ENCODE measurements at regions not wholly inside any gene's neighbourhood (a gene's known extent, or its start where the extent isn't known, plus 50 kb on each side); places are given as distances from the start of the nearest gene placed in this dataset.

- Mint-ChIP-seq H3K4me1 (ENCODE audit: low read depth, unreplicated experiment) (peaks cover 33% of the 10 kb centered on the region), H3K27me3 (ENCODE audit: low read depth, unreplicated experiment) (no peaks in the 10 kb centered on the region)
These were observed 60.9 kb upstream of the CD93 start for GRCh38 chr20:23146857-23147637.

GRCh38 chr20:23146181-23146580, 60.1 kb upstream of the CD93 start:
- no peaks in the 10 kb centered on the region for H3K36me3 ChIP-seq (ENCODE audit: insufficient read depth, low read length)
- H2AFZ ChIP-seq (ENCODE audit: low read depth, low read length) = no peak overlapping the region
- H3K4me2 ChIP-seq (ENCODE audit: low read length) = no peak overlapping the region
- DNase-seq (ENCODE audit: low read depth) (no peak), FAIRE-seq (no peak)
- no peak for TF ChIP-seq EZH2 (IDR thresholded peaks at IDR 0.05; ENCODE audit: insufficient read depth, low read length)
- no peak for TF ChIP-seq CTCF (IDR thresholded peaks at IDR 0.05; ENCODE audit: insufficient read depth, low read depth, low read length)
- no peaks in the 10 kb centered on the region for H3K36me3 Mint-ChIP-seq (ENCODE audit: low read depth, unreplicated experiment)
- no peaks in the 10 kb centered on the region for H3K9me3 Mint-ChIP-seq (ENCODE audit: unreplicated experiment)
- no peak overlapping the region for H3K4me3 Mint-ChIP-seq (ENCODE audit: unreplicated experiment)
- no peaks in the 10 kb centered on the region for H3K79me2 ChIP-seq (ENCODE audit: insufficient read depth, low read length)
- no peak overlapping the region for H3K27ac Mint-ChIP-seq (ENCODE audit: unreplicated experiment)
- no peaks in the 10 kb centered on the region for H3K9me3 ChIP-seq (ENCODE audit: insufficient read depth, low read depth, low read length)
- H3K4me3 ChIP-seq (ENCODE audit: insufficient read depth, low read depth, low read length) = no peak overlapping the region
- no peaks in the 10 kb centered on the region for H3K27me3 ChIP-seq (ENCODE audit: insufficient read depth, low read length)
- no peaks in the 10 kb centered on the region for H3K27me3 Mint-ChIP-seq (ENCODE audit: low read depth, unreplicated experiment)
- no peak overlapping the region for H3K27ac ChIP-seq (ENCODE audit: low read depth, low read length)
- peaks cover 31% of the 10 kb centered on the region for H3K4me1 Mint-ChIP-seq (ENCODE audit: low read depth, unreplicated experiment)
- no peaks in the 10 kb centered on the region for H4K20me1 ChIP-seq (ENCODE audit: insufficient read depth, low read length)
- H3K4me1 ChIP-seq (ENCODE audit: insufficient read depth, low read length) = peaks cover 73% of the 10 kb centered on the region
- H3K9ac ChIP-seq (ENCODE audit: low read length) = no peak overlapping the region

More at GRCh38 chr20:23146857-23147637, 60.9 kb upstream of the CD93 start:
- no peak overlapping the region for H3K4me3 Mint-ChIP-seq (ENCODE audit: unreplicated experiment)
- Histone ChIP-seq H3K4me1 (ENCODE audit: insufficient read depth, low read length) (peaks cover 69% of the 10 kb centered on the region), H3K9ac (ENCODE audit: low read length) (no peak overlapping the region), H2AFZ (ENCODE audit: low read depth, low read length) (no peak overlapping the region), H3K4me3 (ENCODE audit: insufficient read depth, low read depth, low read length) (no peak overlapping the region), H3K36me3 (ENCODE audit: insufficient read depth, low read length) (no peaks in the 10 kb centered on the region), H3K27ac (ENCODE audit: low read depth, low read length) (peak overlapping the region; percentile 81), H3K79me2 (ENCODE audit: insufficient read depth, low read length) (no peaks in the 10 kb centered on the region), H3K9me3 (ENCODE audit: insufficient read depth, low read depth, low read length) (no peaks in the 10 kb centered on the region), H3K4me2 (ENCODE audit: low read length) (peak overlapping the region; percentile 68), H3K27me3 (ENCODE audit: insufficient read depth, low read length) (no peaks in the 10 kb centered on the region), H4K20me1 (ENCODE audit: insufficient read depth, low read length) (no peaks in the 10 kb centered on the region)
- FAIRE-seq = no peak
- TF ChIP-seq CTCF (IDR thresholded peaks at IDR 0.05; ENCODE audit: insufficient read depth, low read depth, low read length) (no peak), EZH2 (IDR thresholded peaks at IDR 0.05; ENCODE audit: insufficient read depth, low read length) (no peak)
- H3K27ac Mint-ChIP-seq (ENCODE audit: unreplicated experiment) = no peak overlapping the region
- no peak for DNase-seq (ENCODE audit: low read depth)
- H3K36me3 Mint-ChIP-seq (ENCODE audit: low read depth, unreplicated experiment) = no peaks in the 10 kb centered on the region
- no peaks in the 10 kb centered on the region for H3K9me3 Mint-ChIP-seq (ENCODE audit: unreplicated experiment)

GRCh38 chr20:23145281-23145700, 59.2 kb upstream of the CD93 start:
- H2AFZ ChIP-seq (ENCODE audit: low read depth, low read length) = peak overlapping the region; percentile 2
- H3K4me2 ChIP-seq (ENCODE audit: low read length) = peak overlapping the region; percentile 52
- no peaks in the 10 kb centered on the region for H3K27me3 ChIP-seq (ENCODE audit: insufficient read depth, low read length)
- DNase-seq (ENCODE audit: low read depth) = peak; percentile 72
- H3K4me3 ChIP-seq (ENCODE audit: insufficient read depth, low read depth, low read length) = no peak overlapping the region
- Mint-ChIP-seq H3K9me3 (ENCODE audit: unreplicated experiment) (no peaks in the 10 kb centered on the region), H3K36me3 (ENCODE audit: low read depth, unreplicated experiment) (no peaks in the 10 kb centered on the region), H3K4me1 (ENCODE audit: low read depth, unreplicated experiment) (peaks cover 31% of the 10 kb centered on the region), H3K27me3 (ENCODE audit: low read depth, unreplicated experiment) (no peaks in the 10 kb centered on the region), H3K4me3 (ENCODE audit: unreplicated experiment) (no peak overlapping the region), H3K27ac (ENCODE audit: unreplicated experiment) (no peak overlapping the region)
- H3K9me3 ChIP-seq (ENCODE audit: insufficient read depth, low read depth, low read length) = no peaks in the 10 kb centered on the region
- H3K36me3 ChIP-seq (ENCODE audit: insufficient read depth, low read length) = no peaks in the 10 kb centered on the region
- H3K4me1 ChIP-seq (ENCODE audit: insufficient read depth, low read length) = peaks cover 73% of the 10 kb centered on the region
- FAIRE-seq = no peak
- H3K27ac ChIP-seq (ENCODE audit: low read depth, low read length) = peak overlapping the region; percentile 37
- TF ChIP-seq CTCF (IDR thresholded peaks at IDR 0.05; ENCODE audit: insufficient read depth, low read depth, low read length) (no peak), EZH2 (IDR thresholded peaks at IDR 0.05; ENCODE audit: insufficient read depth, low read length) (no peak)
- H3K79me2 ChIP-seq (ENCODE audit: insufficient read depth, low read length) = no peaks in the 10 kb centered on the region
- H4K20me1 ChIP-seq (ENCODE audit: insufficient read depth, low read length) = no peaks in the 10 kb centered on the region
- peak overlapping the region; percentile 38 for H3K9ac ChIP-seq (ENCODE audit: low read length)
